ENCODE measurements at regions not wholly inside any gene's neighbourhood (a gene's known extent, or its start where the extent isn't known, plus 50 kb on each side); places are given as distances from the start of the nearest gene placed in this dataset.

DNA sequence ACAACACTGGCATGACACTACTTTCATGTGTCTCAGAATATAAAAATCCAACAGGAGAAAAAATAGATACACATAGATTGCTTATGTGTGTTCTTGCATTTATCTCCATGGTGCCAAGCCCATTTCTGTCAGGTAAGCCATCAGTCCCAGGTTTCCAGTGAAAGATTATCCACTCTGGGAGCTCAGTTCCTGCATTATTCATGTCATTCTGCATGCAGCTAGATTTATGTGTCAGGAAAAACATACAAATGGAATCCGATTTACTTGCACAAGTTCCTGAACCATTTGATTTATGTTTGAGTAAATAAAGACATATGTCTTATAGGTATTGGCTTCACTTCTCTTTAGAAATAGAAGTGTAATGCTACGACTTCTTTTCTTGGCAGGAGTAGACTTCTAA lies 569.7 kb downstream of the KCNJ2 start:
- Histone ChIP-seq H3K56ac (replicated peaks; ENCODE audit: insufficient read length, low read depth, low read length) (no peak overlapping the region), H4K8ac (ENCODE audit: extremely low read depth, insufficient read depth, low read length) (no peak overlapping the region), H3K4ac (replicated peaks; ENCODE audit: insufficient read length, low read depth, low read length) (no peak overlapping the region), H2AFZ (ENCODE audit: low read length) (no peak overlapping the region), H3K18ac (ENCODE audit: extremely low read depth, low read length) (no peak overlapping the region), H2BK120ac (replicated peaks; ENCODE audit: low read depth, low read length) (no peak overlapping the region), H3K23ac (ENCODE audit: insufficient read length) (no peak overlapping the region), H3K9me3 (ENCODE audit: insufficient read depth in 2 of 2, low read depth in 1 of 2, low read length in 1 of 2) (no peaks in the 10 kb centered on the region), H2BK5ac (ENCODE audit: low read depth, low read length) (no peak overlapping the region), H3K4me1 (replicated peaks in 1 of 4; ENCODE audit: control insufficient read depth in 3 of 4, insufficient read depth in 4 of 4, low read length in 3 of 4) (no peaks in the 10 kb centered on the region), H4K91ac (replicated peaks; ENCODE audit: insufficient read length, low read length) (no peak overlapping the region), H2BK15ac (ENCODE audit: low read length) (no peak overlapping the region), H3K36me3 (ENCODE audit: control insufficient read depth in 2 of 4, insufficient read depth in 4 of 4, low read length in 3 of 4) (no peaks in the 10 kb centered on the region), H2AK5ac (ENCODE audit: low read depth, low read length) (no peak overlapping the region), H3K27ac (ENCODE audit: low read depth, low read length) (no peak overlapping the region), H3K23me2 (ENCODE audit: low read depth, low read length) (no peaks in the 10 kb centered on the region), H3K79me2 (ENCODE audit: control insufficient read depth in 1 of 2, insufficient read depth in 2 of 2, low read length in 2 of 2) (no peaks in the 10 kb centered on the region), H3K14ac (ENCODE audit: insufficient read length) (no peak overlapping the region), H3K4me2 (ENCODE audit: insufficient read depth in 1 of 2, low read depth in 2 of 2, low read length in 2 of 2) (no peak overlapping the region), H4K5ac (ENCODE audit: insufficient read length, low read depth, low read length) (no peak overlapping the region), H2BK20ac (ENCODE audit: low read length) (no peak overlapping the region), H3K27me3 (replicated peaks in 1 of 4; ENCODE audit: control insufficient read depth in 3 of 4, extremely low read depth in 1 of 4, insufficient read depth in 3 of 4, low read length in 3 of 4) (no peaks in the 10 kb centered on the region), H3K4me3 (ENCODE audit: extremely low read depth in 1 of 4, insufficient read depth in 2 of 4, low read depth in 3 of 4, low read length in 4 of 4) (no peak overlapping the region), H4K20me1 (replicated peaks in 1 of 2; ENCODE audit: control insufficient read depth in 1 of 2, insufficient read depth in 2 of 2, low read length in 2 of 2) (no peaks in the 10 kb centered on the region), H3K9ac (replicated peaks in 1 of 4; ENCODE audit: extremely low read depth in 1 of 4, low read depth in 3 of 4, low read length in 3 of 4) (no peak overlapping the region), H3K79me1 (ENCODE audit: low read depth, low read length) (no peaks in the 10 kb centered on the region), H2BK12ac (ENCODE audit: low read depth, low read length) (no peak overlapping the region)
- WGBS, 2 experiments (ENCODE audit: extremely low coverage in 1 of 2, insufficient coverage in 1 of 2, insufficient read length in 1 of 2, insufficient replicate concordance in 2 of 2, low coverage in 1 of 2, low lambda C conversion rate in 2 of 2, missing lambda C conversion rate in 1 of 2): 93% methylated on average over 2 of the region's 2 CpGs; no CpG with 5 or more reads in 1 of the 2 experiments
- FAIRE-seq: no peak
- DNase-seq (ENCODE audit: low read depth in 1 of 2, low spot score in 2 of 2): no peak
- CTCF ChIA-PET (ENCODE audit: partially characterized antibody): no interaction called here
- TF ChIP-seq TCF12 (IDR thresholded peaks at IDR 0.05; ENCODE audit: low read depth, low read length) (no peak), SAP30 (IDR thresholded peaks at IDR 0.05; ENCODE audit: insufficient read depth, insufficient replicate concordance, low read length) (no peak), MAX (IDR thresholded peaks at IDR 0.05) (no peak), BACH1 (IDR thresholded peaks at IDR 0.05; ENCODE audit: low read length) (no peak)
- POLR2A ChIA-PET (ENCODE audit: partially characterized antibody): interaction anchor here (0.8 kb wide), 1 partner anchor 1255 kb away, joined by 3 read pairs; no protein-coding TSS in a partner anchor
